ENCODE measurements at regions not wholly inside any gene's neighbourhood (a gene's known extent, or its start where the extent isn't known, plus 50 kb on each side); places are given as distances from the start of the nearest gene placed in this dataset.
"Not testable (repeated sequence)": the region's sequence is repeated elsewhere in the genome, so short reads cannot be mapped to it uniquely, and the experiment has no call there.

DNA sequence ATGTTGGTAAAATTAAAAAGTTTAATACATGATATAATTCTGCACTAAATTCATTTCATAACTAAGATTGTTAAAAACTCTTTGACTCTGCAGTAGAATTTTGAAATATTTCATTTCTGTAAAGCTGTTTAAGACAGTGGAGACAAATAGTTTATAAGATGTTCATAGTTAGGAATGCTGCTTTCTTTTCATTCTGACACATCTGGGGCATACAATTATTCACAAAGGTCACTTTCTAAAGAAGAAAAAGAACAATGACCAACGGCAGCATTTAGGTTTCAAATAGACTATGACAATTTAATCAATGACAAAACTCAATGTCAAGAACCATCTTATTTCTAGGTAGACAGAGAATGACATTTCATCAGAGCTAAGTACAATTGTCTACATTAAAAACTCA is 1422.1 kb downstream of the PCDH9 start:
- TF ChIP-seq, protein P1, sequence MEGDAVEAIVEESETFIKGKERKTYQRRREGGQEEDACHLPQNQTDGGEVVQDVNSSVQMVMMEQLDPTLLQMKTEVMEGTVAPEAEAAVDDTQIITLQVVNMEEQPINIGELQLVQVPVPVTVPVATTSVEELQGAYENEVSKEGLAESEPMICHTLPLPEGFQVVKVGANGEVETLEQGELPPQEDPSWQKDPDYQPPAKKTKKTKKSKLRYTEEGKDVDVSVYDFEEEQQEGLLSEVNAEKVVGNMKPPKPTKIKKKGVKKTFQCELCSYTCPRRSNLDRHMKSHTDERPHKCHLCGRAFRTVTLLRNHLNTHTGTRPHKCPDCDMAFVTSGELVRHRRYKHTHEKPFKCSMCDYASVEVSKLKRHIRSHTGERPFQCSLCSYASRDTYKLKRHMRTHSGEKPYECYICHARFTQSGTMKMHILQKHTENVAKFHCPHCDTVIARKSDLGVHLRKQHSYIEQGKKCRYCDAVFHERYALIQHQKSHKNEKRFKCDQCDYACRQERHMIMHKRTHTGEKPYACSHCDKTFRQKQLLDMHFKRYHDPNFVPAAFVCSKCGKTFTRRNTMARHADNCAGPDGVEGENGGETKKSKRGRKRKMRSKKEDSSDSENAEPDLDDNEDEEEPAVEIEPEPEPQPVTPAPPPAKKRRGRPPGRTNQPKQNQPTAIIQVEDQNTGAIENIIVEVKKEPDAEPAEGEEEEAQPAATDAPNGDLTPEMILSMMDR (conservative IDR thresholded peaks at IDR 0.05; ENCODE audit: low read depth): no peak
- CTCF ChIA-PET: no interaction called here
- POLR2A ChIA-PET (ENCODE audit: low non-redundant PET): no interaction called here
- H3K27ac ChIP-seq: no peak overlapping the region
- peak; percentile 6 for DNase-seq (ENCODE audit: low spot score)

DNA sequence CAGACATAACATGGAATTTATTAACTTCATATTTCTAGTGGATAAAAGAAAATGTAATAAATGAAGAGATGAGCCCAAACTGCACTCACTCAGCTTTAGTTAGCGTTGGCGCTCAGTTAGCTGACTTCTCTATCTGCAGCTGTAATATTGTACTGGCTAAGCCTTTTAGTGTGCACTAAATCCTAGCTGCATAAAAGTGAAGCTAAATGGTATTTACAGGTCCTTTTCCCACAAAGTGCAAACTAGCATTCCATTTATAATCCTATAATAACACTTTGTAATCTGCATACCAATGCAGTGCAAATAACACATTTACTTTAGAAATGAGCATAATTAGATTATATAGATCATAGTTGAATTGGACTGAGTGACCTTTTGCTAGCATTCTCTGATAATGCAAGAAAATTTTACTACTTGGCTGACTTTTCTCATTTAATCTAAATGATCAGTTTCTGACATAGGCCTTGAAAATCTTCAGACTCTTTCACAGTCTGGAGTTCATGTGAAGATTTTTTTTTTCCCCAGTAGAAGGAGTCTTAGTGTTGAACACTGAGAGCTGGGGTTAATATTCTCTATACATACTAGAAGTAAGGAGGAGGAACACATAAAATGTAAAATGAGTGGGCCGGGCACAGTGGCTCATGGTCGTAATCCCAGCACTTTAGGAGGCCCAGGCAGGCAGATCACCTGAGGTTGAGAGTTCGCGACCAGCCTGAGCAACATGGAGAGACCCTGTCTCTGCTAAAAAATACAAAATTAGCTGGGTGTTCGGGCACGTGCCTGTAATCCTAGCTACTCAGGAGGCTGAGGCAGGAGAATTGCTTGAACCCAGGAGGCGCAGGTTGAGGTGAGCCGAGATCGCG is 1426.4 kb downstream of the PCDH9 start:
- ChIA-PET CTCF (no interaction called here), POLR2A (ENCODE audit: low non-redundant PET) (no interaction called here)
- H3K27ac ChIP-seq: no peak overlapping the region

DNA sequence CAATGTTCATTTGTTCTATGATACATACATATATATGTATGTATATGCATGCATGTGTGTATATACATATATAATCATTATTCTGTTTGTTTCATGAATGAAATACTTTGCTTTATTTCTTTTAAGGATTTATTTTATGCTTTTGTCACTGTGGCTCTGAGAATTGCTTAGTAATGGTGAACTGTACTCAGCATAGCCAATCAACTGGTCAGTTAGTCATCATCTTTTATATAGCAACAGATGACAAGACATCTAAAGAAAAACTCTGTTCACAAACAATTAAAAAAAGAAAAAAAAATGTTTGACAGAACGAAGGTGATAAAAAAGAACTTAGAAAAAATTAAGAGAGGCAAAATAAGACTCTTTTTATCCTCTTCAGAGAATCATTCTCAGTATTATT is 1440.3 kb downstream of the PCDH9 start:
- ChIA-PET POLR2A (ENCODE audit: low non-redundant PET) (no interaction called here), CTCF (no interaction called here)
- no peak overlapping the region for H3K27ac ChIP-seq
- peak; percentile 1 for DNase-seq (ENCODE audit: low spot score)
- TF ChIP-seq, protein P1 (conservative IDR thresholded peaks at IDR 0.05; ENCODE audit: low read depth): no peak

More for the DNA sequence above, 1426.4 kb downstream of the PCDH9 start:
- DNase-seq (ENCODE audit: low spot score): no peak
- TF ChIP-seq, protein P1 (conservative IDR thresholded peaks at IDR 0.05; ENCODE audit: low read depth): no peak

DNA sequence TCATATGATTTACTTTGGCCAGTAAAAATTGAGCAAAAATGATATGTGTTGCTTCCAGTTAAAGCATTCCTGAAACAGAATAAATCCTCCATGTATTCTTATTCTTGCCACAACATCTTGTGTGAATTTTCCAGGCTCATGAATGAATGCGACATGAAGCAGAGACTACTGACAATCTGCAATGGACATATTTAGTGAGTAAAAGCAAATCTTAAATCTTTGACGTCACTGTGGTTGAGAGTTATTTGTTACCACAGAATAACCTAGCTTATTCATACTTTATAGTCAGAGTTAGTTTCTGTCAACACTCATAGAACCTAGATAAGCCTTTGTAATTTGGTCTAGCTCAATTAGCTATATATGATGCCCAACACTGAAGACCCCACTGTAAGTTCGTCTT is 1443.1 kb downstream of the PCDH9 start:
- CTCF ChIA-PET: no interaction called here
- no peak overlapping the region for H3K27ac ChIP-seq
- TF ChIP-seq, protein P1 (conservative IDR thresholded peaks at IDR 0.05; ENCODE audit: low read depth): no peak
- POLR2A ChIA-PET (ENCODE audit: low non-redundant PET): no interaction called here
- no peak for DNase-seq (ENCODE audit: low spot score)

DNA sequence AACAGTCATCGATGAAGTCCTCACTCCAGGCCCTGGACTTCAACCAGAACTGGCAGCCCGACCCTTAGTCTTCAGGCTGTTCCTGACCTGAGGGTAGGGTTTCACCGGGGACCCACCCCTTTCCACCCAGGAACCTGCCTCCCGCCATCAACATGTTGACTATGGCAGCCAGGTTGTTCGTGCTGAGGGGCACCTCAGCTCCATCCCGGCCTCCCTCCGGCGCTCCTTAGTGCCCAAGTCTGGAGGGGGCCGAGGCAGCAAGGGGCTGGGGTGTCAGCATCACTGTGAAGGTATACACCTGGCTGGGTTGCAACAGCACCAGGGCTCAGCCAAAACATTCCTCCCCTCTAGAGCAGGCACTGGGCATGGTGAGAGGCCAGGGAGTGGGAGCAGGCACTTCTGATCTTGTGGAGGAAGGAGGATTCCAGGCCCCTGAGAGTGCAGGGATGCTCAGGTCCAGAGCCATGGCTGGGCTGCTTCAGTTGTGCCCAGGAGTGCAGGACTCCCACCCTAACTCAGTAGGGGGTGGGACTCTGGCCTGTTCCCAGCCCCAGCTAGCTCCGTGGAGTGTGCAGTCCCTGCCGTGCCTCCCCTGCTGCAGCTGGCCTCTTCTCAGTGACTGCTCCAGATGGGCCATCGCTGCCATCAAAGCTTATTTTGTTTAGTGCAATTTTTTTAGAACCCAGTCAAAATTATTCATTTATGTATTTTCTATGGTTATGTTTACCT is 1445.9 kb downstream of the PCDH9 start:
- TF ChIP-seq, protein P1 (conservative IDR thresholded peaks at IDR 0.05; ENCODE audit: low read depth): no peak
- H3K27ac ChIP-seq: no peak overlapping the region
- DNase-seq (ENCODE audit: low spot score): no peak
- CTCF ChIA-PET: no interaction called here
- POLR2A ChIA-PET (ENCODE audit: low non-redundant PET): no interaction called here

DNA sequence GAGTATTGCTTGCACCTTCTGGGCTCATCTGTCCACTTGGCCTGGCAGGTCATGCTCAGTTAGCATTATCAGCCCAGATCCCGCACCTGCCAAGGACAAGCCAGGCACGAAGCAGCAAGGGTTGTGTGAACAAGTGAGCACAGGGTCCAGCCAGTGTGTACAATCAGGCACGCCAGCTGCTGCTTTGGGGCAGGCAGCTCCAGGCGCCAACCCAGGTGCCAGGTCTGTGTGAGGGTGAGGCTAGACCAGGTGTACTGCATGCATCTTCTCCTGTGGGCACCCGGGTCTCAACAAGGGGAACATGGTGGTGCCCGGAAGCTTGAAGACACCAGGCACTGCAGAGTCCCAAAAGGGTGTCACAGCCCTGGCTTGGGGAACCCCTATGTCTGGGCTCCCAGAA is 1446.8 kb downstream of the PCDH9 start:
- H3K27ac ChIP-seq: no peak overlapping the region
- DNase-seq (ENCODE audit: low spot score): no peak
- CTCF ChIA-PET: interaction anchor here (0.6 kb wide), 1 partner anchor 1169 kb away, joined by 6 read pairs; no protein-coding TSS in a partner anchor
- POLR2A ChIA-PET (ENCODE audit: low non-redundant PET): no interaction called here
- TF ChIP-seq, protein P1 (conservative IDR thresholded peaks at IDR 0.05; ENCODE audit: low read depth): no peak

DNA sequence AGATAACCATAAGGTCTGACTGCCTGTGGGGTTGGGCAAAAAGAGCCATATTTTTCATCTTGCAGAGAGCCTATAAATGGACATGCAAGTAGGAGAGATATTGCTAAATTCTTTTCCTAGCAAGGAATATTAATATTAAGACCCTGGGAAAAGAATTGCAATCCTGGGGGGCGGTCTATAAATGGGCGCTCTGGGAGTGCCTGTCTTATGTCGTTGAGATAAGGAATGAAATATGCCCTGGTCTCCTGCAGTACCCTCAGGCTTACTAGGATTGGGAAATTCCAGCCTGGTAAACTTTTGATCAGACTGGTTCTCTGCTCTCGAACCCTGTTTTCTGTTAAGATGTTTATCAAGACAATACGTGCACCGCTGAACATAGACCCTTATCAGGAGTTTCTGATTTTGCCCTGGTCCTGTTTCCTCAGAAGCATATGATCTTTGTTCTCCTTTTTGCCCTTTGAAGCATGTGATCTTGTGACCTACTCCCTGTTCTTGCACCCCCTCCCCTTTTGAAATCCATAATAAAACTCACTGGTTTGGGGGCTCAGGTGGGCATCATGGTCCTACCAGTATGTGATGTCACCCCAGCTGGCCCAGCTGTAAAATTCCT is 1458.3 kb downstream of the PCDH9 start:
- POLR2A ChIA-PET (ENCODE audit: low non-redundant PET): not testable (repeated sequence)

More for the DNA sequence above, 1458.3 kb downstream of the PCDH9 start:
- CTCF ChIA-PET; H3K27ac ChIP-seq; DNase-seq (ENCODE audit: low spot score): not testable (repeated sequence)
